Left renal cortex interstitium (tissue), 4 donors: ENCODE measurements at regions not wholly inside any gene's neighbourhood (a gene's known extent, or its start where the extent isn't known, plus 50 kb on each side); places are given as distances from the start of the nearest gene placed in this dataset.
"Not testable (repeated sequence)": the region's sequence is repeated elsewhere in the genome, so short reads cannot be mapped to it uniquely, and the experiment has no call there.

Experiments used
- DNase-seq, 4 donors: peaks; one replicate each; pipeline ENCODE4 v3.0.0-alpha.2; 2013; ENCODE audit warnings: low read depth in 4 of 4, low spot score in 2 of 4, missing footprints in 1 of 4

DNA sequence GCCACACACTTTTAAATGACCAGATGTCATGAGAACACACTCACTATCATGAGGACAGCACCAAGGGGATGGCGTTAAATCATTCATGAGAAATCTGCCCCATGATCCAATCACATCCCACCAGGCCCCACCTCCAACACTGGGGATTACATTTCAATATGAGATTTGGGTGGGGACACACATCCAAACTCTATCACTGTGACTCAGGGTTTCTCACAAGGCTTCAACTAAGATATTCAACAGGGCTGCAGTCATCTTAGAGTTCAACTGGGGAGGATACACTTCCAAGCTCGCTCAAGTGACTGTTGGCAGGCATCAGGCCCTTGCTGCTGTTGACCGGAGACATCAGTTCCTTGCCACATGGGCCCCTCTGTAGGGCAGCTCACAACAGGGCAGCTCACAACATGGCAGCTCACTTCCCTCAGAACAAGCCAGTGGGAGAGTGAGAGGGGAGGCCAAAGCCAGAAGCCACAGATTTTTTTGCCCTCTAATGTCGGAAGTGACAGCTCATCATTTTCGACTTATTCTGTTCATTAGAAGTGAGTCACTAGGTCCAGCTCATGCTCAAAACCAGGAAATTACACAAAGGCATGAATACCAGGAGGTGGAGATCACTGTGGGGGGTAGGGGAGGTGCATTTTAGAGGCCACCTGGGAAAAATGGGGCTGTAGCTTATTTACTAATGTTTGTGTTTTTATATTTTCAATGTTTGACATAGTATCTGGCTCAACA is 50.8 kb upstream of the PTHLH start:
- no peak for DNase-seq

DNA sequence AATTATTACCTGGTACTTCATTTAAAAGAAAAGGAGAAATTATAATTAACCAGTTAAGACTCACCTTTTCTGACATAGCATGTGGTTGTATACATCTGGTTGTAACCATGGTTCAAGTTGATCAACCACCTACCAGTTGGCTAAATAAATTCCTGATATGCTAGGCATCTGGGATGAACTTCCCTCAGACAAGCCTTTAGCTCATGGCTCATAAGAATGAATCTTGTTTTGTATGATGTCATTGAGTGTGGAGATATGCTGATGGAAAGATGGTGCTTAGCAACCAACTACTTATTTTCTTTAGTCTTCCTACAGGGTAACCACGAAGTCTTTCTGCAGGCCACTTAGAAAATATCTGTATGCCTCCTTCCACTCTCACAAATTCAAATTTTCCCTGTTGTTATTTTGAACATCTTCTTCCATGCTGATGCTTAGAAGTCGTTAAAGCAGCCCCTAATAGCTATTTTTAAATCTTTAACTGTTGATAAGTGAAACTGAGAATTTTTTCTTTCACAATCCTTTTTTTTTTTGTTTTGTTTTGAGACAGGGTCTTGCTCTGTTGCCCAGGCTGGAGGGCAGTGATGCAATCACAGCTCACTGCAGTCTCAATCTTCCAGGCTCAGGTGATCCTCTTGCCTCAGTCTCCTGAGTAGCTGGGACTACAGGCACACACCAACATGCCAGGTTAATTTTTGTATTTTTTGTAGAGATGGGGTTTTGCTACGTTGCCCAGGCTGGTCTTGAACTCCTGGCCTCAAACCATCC is 51.9 kb upstream of the PTHLH start:
- no peak for DNase-seq

DNA sequence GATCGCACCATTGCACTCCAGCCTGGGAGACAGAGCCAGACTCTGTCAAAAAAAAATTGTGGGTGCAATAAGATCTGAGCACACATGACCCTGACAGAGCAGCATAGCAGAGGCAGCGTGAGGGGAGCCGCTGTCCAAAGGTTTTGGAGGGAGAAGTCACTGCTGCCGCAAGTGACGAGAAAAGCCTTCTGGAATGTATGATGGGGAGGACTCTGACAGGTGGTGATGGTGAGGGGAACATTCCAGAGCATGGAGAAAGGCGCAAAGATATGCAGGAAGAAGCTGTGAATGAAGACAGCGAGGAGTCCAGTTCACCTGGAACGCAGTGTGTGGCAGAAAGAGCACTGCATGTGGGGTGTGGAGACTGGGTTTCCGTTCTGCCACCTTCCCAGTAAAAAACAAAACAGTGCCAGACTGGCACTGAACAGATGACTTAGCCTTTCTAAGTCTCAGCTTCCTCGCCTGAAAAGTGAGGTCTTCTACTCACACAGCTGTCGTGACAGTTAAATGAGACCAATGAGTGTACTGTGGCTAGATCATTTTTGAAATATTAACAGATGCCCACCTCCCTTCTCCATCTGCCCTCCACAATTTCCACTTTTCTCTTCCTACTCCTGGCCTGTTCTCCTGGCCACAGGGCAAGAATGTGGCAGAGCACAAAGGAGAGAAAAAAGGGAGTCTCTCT is 53.4 kb upstream of the PTHLH start:
- DNase-seq: no peak

DNA sequence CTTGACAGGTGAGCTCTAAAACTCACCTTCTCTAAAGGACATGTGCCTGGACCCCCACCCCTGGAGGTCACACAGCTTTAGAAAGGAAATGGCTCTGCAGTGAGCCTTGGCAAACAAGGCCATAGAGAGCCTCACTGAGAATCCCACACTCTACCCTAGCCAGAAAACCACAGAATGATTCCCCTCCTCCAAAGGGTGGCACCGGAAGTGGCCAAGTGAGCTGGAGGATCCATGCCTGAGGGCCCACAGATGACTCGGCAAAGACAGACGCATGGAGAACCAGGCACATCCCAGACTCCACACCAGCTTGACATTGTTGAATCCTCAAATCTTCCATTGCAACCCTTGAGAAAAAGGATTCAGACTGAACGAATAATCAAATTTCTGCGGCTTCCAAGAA is 54.2 kb upstream of the PTHLH start:
- no peak for DNase-seq

DNA sequence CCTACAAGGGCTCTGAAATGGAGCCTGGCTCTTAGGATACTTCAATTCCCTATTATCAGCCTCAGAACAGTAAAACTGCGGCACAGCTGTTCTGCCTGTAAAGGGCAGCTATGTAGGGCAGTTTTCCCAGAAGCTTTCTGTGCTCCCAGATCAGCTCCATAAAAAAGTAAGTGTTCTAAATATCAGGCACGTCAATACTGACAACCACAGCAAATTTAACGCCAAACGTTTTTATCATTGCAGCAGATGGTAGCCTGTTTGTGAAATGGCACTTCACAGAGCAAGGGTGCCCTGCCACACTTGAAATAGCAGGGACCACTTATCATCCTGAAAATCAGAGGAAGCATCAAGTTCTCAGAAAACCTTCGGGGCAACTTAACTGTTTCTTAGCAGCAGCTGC is 54.8 kb upstream of the PTHLH start:
- DNase-seq: no peak

DNA sequence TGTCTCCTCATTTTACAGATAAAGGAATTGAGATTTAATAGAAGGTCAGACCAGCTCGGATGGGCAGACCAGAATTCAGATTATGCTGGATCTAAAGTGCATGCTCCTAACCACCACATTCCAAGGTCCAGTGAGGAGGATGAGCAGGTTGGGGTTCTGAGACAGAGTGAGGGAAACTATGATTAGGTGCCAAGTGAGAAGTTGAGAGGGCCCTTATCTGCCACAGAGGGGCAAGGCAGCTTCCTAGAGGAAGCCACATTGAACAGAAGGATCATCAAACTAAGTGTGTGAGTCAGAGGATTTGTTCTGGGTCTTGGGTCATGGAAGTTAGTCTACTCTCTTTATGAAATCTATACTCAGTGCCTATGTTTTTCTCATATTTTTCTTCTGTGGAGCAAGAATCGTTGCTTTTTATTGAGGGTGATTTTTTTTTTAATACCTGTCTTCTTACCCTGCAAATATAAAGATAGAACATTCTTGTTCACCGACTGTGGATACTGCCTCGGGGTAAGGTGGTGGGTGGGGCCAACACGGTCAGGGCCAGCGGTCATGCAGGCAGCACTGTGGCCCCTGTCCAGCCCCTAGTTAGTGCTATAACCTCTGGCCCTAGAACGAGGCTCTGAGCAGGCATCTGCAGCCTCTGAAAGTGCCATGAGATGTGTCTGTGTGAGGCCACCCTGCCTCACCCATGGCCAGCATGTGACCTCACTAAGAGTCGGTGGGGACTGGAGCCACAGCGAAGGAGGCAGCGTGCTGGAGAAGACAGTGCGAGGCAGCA is 55.6 kb upstream of the PTHLH start:
- no peak for DNase-seq

DNA sequence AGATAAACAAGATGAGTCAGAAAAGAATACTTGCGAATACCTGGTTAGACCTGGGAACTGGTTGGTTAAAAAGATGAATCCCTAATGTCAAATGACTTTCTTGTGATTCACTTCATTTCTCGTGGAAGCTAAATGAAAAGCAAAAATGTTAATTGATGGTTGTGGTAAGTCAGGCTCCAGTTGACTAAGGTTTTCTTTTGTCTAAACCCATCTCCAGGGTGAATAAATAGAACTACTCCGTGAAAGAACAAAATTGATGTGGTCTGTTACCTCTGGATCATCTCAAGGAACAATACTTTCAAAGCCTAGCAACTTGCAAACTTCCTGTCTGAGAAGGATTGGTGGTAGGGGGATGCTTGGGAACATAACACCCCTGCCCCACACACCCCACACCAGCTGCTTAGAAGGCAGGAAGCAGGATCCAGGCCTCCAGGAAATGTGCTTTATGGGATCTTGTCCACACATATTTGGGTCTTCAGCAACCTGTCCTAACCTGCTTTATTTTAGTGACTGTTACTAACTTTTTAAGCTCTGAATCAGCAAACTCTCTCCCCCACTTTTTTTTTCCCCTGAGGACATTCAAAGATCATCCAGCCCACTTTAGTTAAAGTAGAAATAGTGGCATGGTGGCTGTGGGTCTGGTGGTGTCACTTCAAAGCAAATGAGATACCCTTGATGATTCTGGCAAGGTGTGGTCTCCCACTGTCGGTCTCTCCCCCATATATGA is 60.4 kb upstream of the PTHLH start:
- DNase-seq: no peak

DNA sequence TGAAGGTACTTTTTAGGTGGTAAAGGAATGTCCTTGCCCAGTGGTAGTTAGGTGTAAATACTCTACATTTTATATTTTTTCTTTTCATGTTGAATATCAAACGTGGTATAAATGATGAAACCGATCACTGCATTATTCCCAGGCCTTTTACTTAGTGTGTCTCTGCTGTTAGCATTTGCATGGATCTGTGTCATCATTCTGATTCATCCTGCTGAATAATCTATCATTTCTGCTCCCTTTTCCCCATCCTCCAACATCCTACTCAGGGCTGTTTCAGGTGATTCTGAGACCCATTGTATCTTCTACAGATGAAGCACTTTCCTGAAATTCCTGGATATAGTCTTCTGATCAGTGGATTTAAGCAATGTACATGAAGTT is 61.0 kb upstream of the PTHLH start:
- DNase-seq: no peak

DNA sequence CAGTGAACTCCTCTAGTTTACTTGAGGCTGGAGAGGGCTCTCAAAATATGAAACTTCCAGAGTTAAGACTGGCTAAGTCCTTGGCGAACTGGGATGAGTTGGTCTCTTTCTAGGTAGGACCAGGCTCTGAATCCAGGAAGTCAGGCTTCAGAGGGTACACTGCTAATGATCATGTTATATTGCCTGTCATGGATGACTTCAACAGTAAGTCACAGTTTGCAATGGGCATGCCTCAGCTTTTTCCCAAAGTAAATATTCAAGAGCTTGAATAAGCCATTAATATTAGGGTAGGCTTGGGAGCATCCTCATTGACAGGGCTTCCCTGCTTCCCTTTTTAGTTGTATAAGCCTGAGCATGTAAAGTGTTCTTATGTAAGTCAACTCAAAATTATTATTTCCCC is 61.7 kb upstream of the PTHLH start:
- DNase-seq: no peak

DNA sequence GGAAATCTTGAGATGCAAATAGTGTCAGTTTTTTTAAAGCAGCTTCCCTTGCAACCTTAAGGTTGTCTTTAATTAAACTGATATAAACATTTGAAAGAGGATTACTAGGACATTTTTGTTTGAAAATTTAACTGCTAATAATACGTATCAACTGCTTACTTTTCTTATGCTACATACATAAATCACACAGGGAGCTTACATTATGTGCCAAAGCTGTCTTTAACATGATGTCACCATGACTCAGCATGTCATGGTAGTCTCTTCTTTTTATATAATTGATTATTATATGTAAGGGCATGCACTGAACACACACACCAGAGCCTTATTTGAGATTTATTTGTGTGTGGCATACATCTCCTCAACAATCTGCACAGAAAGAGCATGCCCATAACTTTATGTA is 63.0 kb upstream of the PTHLH start:
- no peak for DNase-seq

DNA sequence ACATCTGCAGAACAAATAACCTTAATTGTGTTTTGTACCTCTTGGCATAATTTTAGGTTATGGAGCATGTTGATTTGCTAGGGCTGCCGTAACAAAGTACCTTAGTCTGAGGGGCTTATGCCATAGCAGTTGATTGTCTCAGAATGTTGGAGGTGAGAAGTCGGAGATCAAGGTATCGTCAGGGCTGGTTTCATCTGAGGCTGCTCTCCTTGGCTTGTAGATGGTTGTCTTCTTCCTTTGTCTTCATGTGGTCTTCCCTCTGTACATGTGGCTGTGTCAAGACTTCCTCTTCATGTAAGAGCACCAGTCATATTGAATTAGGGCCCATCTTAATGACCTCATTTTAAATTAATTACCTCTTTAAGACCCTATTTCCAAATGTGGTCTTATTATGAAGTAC is 64.4 kb upstream of the PTHLH start:
- no peak for DNase-seq

DNA sequence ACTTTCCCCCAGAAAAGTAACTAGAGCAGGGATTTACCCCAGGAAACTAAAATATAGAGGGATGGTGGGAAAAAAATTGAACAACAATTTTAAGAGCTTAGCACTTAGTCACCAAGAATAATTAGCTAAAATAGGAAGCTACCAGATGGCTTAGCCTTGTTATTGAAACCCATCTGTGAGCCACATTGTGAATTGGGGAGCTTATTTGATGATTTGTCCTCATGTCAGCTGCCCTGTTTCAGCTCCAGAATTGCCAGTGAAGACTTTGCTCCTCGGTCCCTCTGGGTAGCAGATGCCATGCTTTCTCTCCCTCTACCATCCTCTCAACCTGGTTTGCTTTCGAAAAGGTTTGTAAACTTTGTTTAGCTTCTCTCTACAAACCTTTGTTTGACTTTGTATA is 67.7 kb upstream of the PTHLH start:
- DNase-seq: no peak

DNA sequence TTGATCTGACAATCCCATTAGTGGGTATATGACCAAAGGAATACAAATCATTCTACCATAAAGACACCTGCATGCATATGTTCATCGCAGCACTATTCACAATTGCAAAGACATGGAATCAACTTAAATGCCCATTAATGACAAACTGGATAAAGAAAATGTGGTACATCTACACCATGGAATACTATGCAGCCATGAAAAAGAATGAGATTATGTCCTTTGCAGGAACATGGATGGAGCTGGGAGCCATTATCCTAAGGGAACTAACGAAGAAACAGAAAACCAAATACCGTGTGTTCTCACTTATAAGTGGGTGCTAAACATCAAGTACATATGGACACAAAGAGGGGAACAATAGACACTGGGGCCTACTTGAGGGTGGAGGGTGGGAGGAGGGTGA is 74.1 kb upstream of the PTHLH start:
- not testable (repeated sequence) for DNase-seq

DNA sequence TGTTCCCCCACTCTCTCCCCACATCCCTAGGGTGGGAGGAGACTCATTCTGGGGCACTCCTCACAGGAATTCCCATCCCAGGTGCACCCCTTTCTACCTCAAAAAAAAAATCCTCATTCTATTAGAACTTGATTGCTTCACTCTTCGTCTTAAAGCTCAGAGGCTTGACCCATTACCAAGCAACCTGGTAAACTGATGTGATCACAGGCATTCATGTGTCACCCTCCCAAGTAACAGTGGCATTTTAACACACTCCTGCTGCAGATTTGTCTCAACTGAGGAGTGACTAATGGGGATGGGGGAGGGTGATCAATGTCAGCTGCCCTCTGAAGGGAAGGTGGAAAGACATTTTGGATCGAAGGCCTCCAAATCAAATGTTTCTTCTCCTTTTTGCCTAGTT is 78.1 kb upstream of the PTHLH start:
- no peak for DNase-seq

DNA sequence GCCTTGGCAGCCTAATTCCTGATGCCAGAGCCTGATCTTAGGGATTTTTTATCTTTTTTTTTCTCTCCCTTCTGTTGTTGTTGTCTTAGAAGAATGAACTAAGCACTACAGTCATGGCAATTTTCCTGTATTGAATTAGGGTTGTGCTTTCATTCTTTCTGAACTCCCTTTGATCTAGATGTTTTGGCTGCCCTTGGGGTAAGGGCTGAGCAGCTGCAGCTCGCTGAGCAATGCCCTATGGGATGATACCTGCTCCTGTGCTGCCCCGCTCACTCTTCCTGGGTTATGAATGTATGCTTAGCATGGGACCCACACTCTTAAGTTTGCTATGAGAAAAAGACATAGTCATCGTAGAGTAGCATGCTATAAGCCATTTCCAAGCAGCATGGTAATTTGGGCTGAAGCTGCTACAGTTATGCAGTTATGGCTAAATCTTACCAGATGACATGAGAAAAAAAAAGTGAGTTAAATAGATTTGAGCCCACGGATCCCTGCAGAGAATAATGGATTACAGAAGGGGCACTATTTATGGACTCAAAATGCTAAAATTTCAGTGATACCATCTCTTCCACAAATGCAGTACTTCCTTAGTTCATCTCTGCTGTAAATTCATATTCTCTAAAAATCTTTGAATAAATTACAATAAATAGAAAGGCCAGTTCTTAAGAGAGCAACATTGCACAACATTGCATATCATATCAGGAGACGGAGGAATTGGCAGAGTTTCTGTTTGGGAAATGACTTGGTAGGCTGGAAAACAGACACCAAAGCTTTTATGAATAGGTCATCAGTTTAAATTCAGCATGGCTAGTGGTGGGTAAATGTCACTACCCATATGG is 79.2 kb upstream of the PTHLH start:
- DNase-seq: no peak

DNA sequence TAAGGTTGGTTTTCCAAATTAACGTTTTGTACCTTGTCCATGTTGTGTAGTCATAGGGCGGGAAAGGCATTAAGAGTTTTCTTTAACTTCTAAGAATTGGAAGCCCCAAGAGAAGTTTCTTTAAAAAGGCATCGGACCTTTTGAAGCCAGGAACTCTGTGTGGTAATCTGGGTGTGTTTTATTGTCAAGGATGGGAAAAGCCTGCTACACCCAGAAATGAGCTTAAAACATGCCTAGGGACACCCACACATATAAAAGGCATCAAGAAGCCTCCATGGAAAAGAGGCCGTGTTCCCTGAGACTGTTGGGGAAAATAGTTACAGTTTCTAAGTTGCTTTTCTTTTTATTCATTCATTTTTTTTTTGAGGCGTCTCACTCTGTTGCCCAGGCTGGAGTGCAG is 81.0 kb upstream of the PTHLH start:
- DNase-seq: no peak

DNA sequence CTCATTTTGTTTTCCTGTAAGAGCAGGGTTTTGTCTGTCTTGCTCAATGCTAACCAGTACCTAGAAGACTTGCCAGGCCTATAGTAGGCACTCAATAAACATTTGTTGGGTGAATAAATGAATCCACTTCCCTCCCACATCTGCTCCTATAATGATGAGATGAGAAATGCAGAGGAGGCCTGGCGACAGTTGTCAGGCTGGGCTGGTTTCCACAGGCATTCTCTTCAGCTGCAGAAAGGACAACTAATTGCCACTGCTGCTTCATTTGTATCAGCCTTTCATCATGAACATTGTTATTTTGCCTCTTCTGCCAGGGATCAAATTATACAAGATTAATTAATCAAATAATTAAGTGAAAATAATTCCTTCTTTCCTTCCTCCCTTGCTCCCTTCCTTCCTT is 82.0 kb upstream of the PTHLH start:
- DNase-seq: no peak

DNA sequence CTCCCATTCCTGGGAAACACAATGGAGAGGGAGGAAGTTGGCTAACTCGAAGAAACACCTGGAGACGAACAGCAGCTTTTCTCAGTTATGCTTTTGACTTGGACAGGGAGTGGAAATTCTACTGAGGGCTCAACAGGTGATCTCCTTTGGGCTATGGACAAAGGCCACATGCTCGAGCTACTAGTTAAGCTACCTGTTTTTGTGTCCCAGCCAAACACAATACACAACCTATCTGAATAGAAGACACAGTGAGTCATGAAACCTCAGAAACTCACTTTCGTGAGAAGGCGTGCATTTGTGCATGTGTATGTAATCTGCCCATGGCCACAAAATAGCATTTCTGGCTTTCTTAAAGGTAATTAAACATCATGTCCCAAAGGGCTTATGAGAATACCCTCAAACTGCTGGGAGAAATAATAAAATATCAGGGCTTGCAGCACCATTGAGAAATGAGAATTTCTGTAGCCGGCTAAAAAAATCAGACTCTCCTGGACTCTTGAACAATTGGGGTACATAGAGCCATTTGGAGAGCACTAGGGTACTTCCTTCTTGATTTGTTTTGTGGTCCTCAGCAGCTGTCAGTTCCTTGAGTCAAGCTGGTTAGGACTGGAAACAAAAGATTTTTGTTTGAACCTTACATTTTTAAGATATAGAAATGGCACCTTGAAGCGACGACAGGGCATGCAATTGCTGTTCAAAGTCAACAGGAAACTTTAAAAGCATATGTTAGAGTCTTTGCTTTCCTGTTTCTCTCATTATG is 85.5 kb upstream of the PTHLH start:
- DNase-seq: no peak

DNA sequence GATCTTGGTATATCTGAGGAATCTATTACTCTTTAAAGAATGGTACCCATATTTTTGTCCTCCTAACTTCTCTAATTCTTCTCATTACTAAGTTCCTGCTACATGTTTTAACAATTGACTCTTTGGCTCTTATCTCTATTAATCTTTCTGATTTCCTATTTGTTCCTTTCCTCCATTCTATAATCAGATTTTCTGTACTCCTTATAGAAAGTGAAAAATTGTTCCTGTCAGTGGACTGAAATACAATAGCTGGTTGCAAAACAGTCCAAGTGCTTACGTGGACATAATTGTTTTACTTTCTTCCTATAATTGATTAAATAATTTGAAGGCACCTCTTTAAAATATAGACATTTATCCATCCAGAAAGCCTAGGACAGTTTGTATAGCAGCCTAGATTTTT is 86.7 kb upstream of the PTHLH start:
- no peak for DNase-seq
